ENCODE measurements at regions not wholly inside any gene's neighbourhood (a gene's known extent, or its start where the extent isn't known, plus 50 kb on each side); places are given as distances from the start of the nearest gene placed in this dataset.
A peak's percentile ranks its signal among the peaks of the same experiment; 100 is the strongest.
"Not testable (repeated sequence)": the region's sequence is repeated elsewhere in the genome, so short reads cannot be mapped to it uniquely, and the experiment has no call there.

DNA sequence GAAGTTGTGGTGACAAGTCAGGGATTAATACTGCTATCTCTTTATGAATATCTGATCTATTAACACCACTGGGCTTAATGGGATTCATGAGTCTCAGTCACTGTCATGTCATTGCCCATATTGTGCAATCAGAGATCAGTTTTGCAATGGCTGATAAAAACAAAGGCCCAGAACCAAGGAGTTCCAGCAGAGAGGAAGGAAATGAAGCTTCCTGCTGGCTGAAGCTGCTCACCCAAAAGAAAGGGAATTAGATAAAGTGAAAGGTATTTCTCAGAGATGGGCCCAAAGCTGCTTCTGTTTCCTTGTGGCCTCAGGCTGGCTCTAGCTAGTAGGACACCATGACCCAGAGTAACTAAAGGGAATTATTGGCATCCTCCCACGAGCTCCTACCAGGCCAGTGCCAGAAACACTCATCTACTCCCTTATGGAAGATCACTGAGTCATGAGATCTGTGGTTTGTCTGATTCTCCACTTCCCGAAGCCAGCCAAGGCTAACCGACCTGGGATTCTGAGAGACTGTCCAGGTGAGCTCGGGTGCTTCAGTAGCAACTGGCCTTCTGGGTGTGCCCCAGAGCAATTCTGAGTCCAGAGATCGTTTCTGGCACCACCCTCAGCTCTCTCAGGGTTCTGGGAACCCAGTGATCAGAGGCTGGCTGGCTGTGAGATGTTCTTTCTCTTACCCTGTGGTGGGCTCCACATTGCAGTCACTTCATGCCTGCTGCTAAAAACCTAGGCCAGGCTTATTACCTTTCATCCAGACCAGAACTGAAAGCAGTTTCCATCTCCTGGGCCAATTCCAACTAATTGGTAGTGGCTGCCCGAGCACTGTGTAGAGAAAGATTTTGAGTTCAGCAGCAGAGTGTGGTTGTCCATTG is 129.5 kb upstream of the PELI1 start:
- Mint-ChIP-seq H3K4me3 (peak overlapping the region; percentile 26), H3K9me3 (peaks cover 14% of the 10 kb centered on the region), H3K4me1 (ENCODE audit: low read depth) (peaks cover 64% of the 10 kb centered on the region), H3K36me3 (ENCODE audit: low read depth) (no peaks in the 10 kb centered on the region), H3K27me3 (no peaks in the 10 kb centered on the region), H3K27ac (peak overlapping the region; percentile 82)
- intact Hi-C loops (cut with micrococcal nuclease): no loop called here

GRCh38 chr2:64274399-64275173 is 130.4 kb upstream of the PELI1 start:
- Mint-ChIP-seq H3K4me1 (ENCODE audit: low read depth) (peaks cover 64% of the 10 kb centered on the region), H3K9me3 (peaks cover 14% of the 10 kb centered on the region), H3K27me3 (no peaks in the 10 kb centered on the region), H3K27ac (peak overlapping the region; percentile 82), H3K36me3 (ENCODE audit: low read depth) (no peaks in the 10 kb centered on the region), H3K4me3 (no peak overlapping the region)
- intact Hi-C loops (cut with micrococcal nuclease): loop anchor here (5.0 kb wide), 1 partner anchor 62 kb away; no protein-coding TSS in a partner anchor

DNA sequence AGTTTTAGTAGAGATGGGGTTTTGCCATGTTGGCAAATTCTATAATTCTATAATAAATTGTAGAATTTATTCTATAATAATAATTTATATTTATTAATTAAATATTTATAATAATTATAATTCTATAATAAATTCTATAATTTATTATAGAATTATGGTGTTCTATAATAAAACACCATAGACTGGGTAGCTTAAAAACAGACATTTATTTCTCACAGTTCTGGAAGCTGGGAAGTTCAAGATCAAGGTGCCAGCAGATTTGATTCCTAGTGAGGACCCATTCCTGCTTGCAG is 130.9 kb upstream of the PELI1 start:
- intact Hi-C loops (cut with micrococcal nuclease): loop anchor here (5.0 kb wide), 1 partner anchor 63 kb away; no protein-coding TSS in a partner anchor
- Mint-ChIP-seq H3K36me3 (ENCODE audit: low read depth) (no peaks in the 10 kb centered on the region), H3K27me3 (no peaks in the 10 kb centered on the region), H3K27ac (peak overlapping the region; percentile 82), H3K4me1 (ENCODE audit: low read depth) (peaks cover 64% of the 10 kb centered on the region), H3K9me3 (peaks cover 14% of the 10 kb centered on the region), H3K4me3 (no peak overlapping the region)

- H3K4me1 Mint-ChIP-seq (ENCODE audit: low read depth): peaks cover 60% of the 10 kb centered on the region
- intact Hi-C loops (cut with micrococcal nuclease): loop anchor here (1.0 to 5.0 kb wide), 3 partner anchors 16 to 132 kb away; partner anchors contain the start of gene PELI1
These were observed 132.3 kb upstream of the PELI1 start for GRCh38 chr2:64276417-64277095.

DNA sequence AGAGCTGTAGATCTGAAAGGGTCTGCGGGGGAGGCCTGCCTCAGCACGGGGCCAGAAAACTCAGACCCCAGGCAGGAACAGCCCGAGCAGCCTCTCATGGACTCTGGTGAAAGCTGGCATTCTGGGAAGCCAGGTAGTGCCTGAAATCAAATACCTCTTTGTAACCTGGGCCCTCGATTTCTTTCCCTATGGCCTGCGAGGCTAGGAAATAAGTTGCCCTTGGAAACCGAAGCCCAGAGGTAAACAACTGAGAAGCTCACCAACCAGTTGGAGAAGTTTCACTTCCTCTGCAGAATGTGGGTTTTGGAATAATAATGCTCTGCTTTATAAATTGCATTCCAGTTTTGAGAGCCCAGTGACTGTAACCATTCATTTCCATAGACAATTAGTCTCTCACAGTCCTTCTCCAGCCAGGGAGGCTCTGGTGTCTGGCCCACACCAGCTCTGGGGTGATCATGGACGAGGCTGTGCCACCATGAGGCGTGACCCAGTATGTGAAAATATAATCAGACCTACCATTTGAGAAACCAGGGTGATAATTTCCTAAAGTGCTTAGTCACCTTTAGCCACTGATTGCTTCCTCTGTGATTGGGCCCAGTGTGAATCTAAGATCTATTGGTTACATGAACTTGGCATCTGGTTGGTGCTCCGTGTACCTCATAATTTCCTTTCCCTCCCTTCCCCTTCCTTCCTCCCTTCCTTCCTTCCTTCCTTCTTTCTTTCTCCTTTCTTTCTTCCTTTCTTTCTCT is 133.1 kb upstream of the PELI1 start:
- H3K4me3 Mint-ChIP-seq: peak overlapping the region; percentile 50
- H3K27me3 Mint-ChIP-seq: no peaks in the 10 kb centered on the region
- intact Hi-C loops (cut with micrococcal nuclease): loop anchor here (1.0 to 5.0 kb wide), 3 partner anchors 16 to 133 kb away; partner anchors contain the start of gene PELI1
- H3K9me3 Mint-ChIP-seq: no peaks in the 10 kb centered on the region
- H3K36me3 Mint-ChIP-seq (ENCODE audit: low read depth): no peaks in the 10 kb centered on the region
- peak overlapping the region; percentile 92 for H3K27ac Mint-ChIP-seq
- peaks cover 58% of the 10 kb centered on the region for H3K4me1 Mint-ChIP-seq (ENCODE audit: low read depth)

More at GRCh38 chr2:64276417-64277095, 132.3 kb upstream of the PELI1 start:
- H3K36me3 Mint-ChIP-seq (ENCODE audit: low read depth): no peaks in the 10 kb centered on the region
- H3K27ac Mint-ChIP-seq: peak overlapping the region; percentile 92
- no peak overlapping the region for H3K4me3 Mint-ChIP-seq
- no peaks in the 10 kb centered on the region for H3K27me3 Mint-ChIP-seq
- H3K9me3 Mint-ChIP-seq: peaks cover under 1% of the 10 kb centered on the region

DNA sequence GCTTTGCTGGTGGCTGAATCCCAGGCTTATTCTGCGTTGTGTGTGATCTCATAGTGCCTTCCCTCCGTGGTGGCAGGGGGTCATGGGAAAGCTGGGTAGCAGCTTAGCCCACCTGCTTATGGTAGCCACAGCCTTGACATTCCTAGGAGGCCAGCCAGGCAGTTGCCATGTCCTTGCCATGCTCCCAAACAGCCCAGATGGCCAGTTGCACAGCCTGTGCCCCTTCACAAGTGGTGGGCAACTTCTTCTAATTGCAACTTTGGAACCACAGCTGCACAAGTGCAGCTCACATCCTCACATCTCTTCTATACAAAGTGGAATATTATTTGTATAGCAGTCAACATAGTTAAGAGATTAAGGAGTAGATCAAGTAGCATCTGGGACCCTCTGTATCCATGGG is 136.6 kb upstream of the PELI1 start:
- H3K27ac Mint-ChIP-seq; H3K36me3 Mint-ChIP-seq (ENCODE audit: low read depth); H3K9me3 Mint-ChIP-seq; H3K27me3 Mint-ChIP-seq; intact Hi-C loops (cut with micrococcal nuclease); H3K4me3 Mint-ChIP-seq: not testable (repeated sequence)
- peaks cover 24% of the 10 kb centered on the region for H3K4me1 Mint-ChIP-seq (ENCODE audit: low read depth)

DNA sequence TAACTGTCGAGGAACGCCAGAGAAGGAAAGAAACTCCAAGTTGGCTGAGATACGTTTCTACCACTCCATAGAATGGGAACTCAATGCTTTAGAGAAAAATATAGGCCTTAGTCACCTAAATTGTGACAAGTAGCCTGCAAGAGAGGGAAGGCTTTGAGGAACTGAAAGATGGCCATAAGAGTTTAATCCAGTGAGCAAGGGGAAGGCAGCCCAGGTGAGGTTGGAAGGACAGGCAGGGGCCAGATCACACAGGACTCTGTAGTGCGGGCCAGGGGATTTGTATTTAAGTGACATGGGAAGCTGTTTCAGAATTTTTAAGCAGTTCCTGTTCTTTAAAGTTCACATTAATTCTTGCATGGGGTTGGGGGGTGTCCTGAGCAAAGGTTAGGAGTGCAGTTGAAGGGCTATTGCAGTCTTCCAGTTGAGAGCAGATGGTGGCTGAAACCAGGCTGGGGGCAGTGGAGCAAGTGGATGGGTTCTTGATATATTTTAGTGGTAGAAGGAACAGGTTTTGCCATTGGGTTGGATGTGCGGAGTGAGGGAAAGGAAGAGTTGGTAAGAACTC is 138.9 kb upstream of the PELI1 start:
- no peaks in the 10 kb centered on the region for H3K9me3 Mint-ChIP-seq
- H3K27ac Mint-ChIP-seq: no peak overlapping the region
- no peaks in the 10 kb centered on the region for H3K27me3 Mint-ChIP-seq
- no peak overlapping the region for H3K4me3 Mint-ChIP-seq
- no peaks in the 10 kb centered on the region for H3K36me3 Mint-ChIP-seq (ENCODE audit: low read depth)
- intact Hi-C loops (cut with micrococcal nuclease): no loop called here
- peaks cover 1% of the 10 kb centered on the region for H3K4me1 Mint-ChIP-seq (ENCODE audit: low read depth)

DNA sequence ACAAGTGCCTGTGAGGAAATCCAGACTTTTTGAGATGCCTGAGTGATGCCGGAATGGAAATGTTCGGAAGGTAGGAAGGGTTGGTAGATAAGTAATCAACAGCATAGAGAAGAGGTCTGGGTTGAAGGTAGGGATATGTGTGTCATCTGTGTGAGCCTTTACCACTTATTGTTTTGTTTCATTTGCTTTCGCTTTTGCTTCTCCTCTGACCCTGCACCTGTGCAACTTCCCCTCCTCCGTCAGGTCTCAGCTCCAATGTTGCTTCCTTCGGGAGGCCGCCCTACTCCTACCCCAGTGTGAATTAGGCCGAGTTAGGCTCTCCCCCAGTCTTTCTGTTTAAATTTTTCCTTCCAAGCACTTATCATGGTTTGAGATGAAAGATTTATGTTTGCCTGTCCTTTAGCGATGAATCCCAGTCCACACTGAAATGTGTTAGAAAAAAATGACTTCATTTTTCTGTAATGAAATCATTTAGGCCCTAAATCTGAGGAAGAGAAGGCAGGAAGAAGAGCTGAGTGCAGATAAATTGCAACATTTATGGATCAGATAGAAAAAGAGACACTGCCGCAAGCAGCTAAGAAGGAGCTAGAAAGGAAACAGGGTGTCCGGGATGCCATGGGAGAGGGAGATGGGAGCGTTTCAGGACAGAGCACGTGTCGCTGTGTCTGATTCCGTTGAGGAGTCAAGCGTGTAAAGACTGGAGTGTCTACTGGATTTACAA is 139.6 kb upstream of the PELI1 start:
- intact Hi-C loops (cut with micrococcal nuclease): no loop called here

DNA sequence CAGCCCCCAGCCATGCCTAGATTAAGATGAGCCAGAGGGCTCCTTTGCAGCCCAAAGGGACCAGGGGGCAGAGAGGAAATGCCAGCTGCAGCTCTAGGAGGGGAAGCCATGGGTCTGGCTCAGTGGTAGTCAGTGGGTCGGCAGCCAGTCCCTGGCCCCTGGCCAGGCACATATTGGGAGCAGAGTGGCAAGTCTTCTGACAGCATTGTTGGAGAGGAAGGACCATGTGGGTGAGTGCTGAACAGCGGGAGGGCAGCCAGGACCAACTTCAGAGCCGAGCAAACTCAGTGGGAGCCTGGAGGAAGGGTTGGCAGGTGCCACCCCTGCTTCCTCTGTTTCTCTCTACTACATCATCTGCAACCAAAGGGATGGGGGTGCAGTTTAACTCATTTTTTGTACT is 140.5 kb upstream of the PELI1 start:
- no peak overlapping the region for H3K27ac Mint-ChIP-seq
- no peaks in the 10 kb centered on the region for H3K27me3 Mint-ChIP-seq

More for the DNA sequence above, 139.6 kb upstream of the PELI1 start:
- H3K4me3 Mint-ChIP-seq: no peak overlapping the region
- H3K4me1 Mint-ChIP-seq (ENCODE audit: low read depth): no peaks in the 10 kb centered on the region
- no peaks in the 10 kb centered on the region for H3K27me3 Mint-ChIP-seq
- H3K9me3 Mint-ChIP-seq: no peaks in the 10 kb centered on the region
- no peak overlapping the region for H3K27ac Mint-ChIP-seq
- no peaks in the 10 kb centered on the region for H3K36me3 Mint-ChIP-seq (ENCODE audit: low read depth)

DNA sequence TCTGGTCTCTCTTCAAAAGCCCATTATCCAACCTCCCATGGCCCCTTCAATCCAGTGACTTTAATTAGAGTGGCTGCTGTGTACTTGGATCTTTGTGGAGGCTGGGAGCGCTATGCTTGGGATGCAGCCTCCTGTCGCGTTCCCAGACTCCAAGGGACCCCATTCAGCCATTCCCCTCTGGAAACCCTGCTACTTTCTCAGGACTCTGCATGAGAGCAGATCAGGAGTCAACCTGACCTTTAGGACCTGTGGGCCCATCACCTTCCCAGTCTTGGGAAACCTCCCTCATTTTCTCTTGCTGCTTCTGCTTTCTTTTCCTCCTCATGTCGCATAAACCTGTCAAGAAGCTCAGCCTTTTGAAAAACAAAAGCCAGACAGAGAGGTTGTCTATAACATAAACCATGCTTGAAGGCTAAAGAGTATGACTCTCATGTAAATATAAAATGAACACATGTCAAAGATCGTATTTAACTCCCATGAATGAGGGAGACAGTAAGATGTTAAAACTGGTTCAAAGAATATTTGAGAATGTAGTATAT is 143.1 kb upstream of the PELI1 start:
- Mint-ChIP-seq H3K4me1 (ENCODE audit: low read depth) (no peaks in the 10 kb centered on the region), H3K36me3 (ENCODE audit: low read depth) (no peaks in the 10 kb centered on the region), H3K9me3 (no peaks in the 10 kb centered on the region), H3K27ac (no peak overlapping the region), H3K27me3 (no peaks in the 10 kb centered on the region), H3K4me3 (no peak overlapping the region)
- intact Hi-C loops (cut with micrococcal nuclease): no loop called here

More for the DNA sequence above, 140.5 kb upstream of the PELI1 start:
- Mint-ChIP-seq H3K4me1 (ENCODE audit: low read depth) (no peaks in the 10 kb centered on the region), H3K9me3 (no peaks in the 10 kb centered on the region), H3K36me3 (ENCODE audit: low read depth) (no peaks in the 10 kb centered on the region), H3K4me3 (no peak overlapping the region)
- intact Hi-C loops (cut with micrococcal nuclease): no loop called here

DNA sequence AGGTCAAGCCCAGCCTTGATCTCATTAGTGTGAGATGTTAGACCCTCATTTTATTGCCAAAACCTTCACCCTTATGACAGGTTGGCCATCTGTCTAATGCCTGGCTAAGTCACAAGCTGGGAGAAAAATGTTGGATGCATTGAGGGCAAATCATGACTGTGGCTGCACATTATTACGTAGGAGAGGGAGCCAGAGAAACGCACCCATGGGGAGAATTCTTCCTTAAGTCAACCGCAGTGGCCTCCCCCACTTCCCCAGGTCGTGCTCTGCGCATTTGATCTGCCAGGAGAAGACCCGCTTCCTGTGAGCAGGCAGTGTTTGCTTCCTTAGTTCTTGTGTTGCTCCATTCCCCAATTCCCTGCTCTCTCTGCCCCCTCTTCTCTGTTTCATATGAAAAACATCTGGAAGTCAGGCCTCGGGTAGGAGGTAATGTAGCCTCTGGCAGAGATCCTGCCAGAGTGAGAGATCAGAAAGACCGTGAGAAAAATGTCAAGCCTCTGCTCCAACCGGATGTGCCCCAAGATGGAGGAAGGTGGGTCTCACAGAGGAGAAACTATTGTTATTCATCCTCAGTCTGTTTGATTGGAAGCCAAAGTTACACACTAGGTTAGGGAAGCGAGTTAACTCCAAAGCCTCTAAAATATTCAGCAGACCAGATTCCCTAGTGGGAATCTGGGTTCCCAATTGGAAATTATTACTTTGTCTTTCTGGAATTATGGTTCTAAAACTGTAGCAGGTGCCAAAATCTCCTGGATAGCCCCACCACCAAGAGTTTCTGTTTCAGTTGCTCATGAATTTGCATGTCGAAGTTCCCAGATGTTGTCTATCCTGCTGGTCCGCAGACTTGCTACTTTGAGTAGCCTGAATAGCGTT is 144.3 kb upstream of the PELI1 start:
- Mint-ChIP-seq H3K4me1 (ENCODE audit: low read depth) (no peaks in the 10 kb centered on the region), H3K36me3 (ENCODE audit: low read depth) (no peaks in the 10 kb centered on the region), H3K27ac (no peak overlapping the region), H3K9me3 (no peaks in the 10 kb centered on the region), H3K4me3 (no peak overlapping the region), H3K27me3 (no peaks in the 10 kb centered on the region)
- intact Hi-C loops (cut with micrococcal nuclease): no loop called here

GRCh38 chr2:64289251-64289650 is 145.0 kb upstream of the PELI1 start:
- no peaks in the 10 kb centered on the region for H3K9me3 Mint-ChIP-seq
- H3K36me3 Mint-ChIP-seq (ENCODE audit: low read depth): no peaks in the 10 kb centered on the region
- H3K4me3 Mint-ChIP-seq: no peak overlapping the region
- H3K27me3 Mint-ChIP-seq: no peaks in the 10 kb centered on the region
- H3K4me1 Mint-ChIP-seq (ENCODE audit: low read depth): no peaks in the 10 kb centered on the region
- intact Hi-C loops (cut with micrococcal nuclease): no loop called here
- no peak overlapping the region for H3K27ac Mint-ChIP-seq
